PFSK-1 (cell line): ENCODE measurements at regions not wholly inside any gene's neighbourhood (a gene's known extent, or its start where the extent isn't known, plus 50 kb on each side); places are given as distances from the start of the nearest gene placed in this dataset.

Experiments used
- POLR2AphosphoS5 ChIP-seq: IDR thresholded peaks from 2 replicates; pipeline ENCODE4 v1.6.1; 2012; ENCODE audit warnings: low read depth, mild to moderate bottlenecking, control low read depth, low read length, moderate library complexity
- SIN3A ChIP-seq: IDR thresholded peaks from 2 replicates; pipeline ENCODE4 v1.6.1; 2012; ENCODE audit warnings: mild to moderate bottlenecking, low read length, moderate library complexity, borderline replicate concordance; ENCODE audit not compliant: insufficient read depth
- TAF1 ChIP-seq: IDR thresholded peaks from 2 replicates; pipeline ENCODE4 v1.6.1; 2012; ENCODE audit warnings: low read length, control low read depth, borderline replicate concordance; ENCODE audit not compliant: insufficient read depth
- TF ChIP-seq, protein P1 (sequence below), 2 experiments: IDR thresholded peaks; 2 replicates each; pipeline versions ENCODE4 v1.6.1 to v1.8.0; 2011 to 2012; ENCODE audit warnings: low read depth in 2 of 2, low read length in 2 of 2, control low read depth in 1 of 2, inconsistent platforms in 1 of 2, mild to moderate bottlenecking in 1 of 2, moderate library complexity in 1 of 2; ENCODE audit not compliant: insufficient read depth in 1 of 2

DNA sequence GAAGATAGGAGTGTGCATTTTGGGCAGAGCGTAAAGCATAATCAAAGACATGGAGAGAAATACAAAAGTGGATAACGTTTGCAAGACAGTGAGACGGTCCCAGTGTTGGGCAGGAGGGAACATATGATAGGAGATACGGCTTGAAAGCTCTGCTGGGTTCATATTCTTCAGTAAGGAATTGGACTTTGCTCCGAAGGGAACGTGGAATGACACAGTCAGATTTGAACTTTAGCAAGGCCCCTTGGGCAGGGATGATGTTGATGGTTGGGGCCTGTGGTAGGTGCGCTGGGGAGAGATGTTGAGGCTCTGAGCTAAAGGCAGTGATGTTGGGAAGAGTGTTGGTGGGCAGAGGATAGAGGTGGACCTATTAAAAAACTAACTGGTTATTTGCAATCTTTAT lies 143.5 kb upstream of the TBX3 start:
- TF ChIP-seq TAF1 = no peak
- TF ChIP-seq, protein P1, sequence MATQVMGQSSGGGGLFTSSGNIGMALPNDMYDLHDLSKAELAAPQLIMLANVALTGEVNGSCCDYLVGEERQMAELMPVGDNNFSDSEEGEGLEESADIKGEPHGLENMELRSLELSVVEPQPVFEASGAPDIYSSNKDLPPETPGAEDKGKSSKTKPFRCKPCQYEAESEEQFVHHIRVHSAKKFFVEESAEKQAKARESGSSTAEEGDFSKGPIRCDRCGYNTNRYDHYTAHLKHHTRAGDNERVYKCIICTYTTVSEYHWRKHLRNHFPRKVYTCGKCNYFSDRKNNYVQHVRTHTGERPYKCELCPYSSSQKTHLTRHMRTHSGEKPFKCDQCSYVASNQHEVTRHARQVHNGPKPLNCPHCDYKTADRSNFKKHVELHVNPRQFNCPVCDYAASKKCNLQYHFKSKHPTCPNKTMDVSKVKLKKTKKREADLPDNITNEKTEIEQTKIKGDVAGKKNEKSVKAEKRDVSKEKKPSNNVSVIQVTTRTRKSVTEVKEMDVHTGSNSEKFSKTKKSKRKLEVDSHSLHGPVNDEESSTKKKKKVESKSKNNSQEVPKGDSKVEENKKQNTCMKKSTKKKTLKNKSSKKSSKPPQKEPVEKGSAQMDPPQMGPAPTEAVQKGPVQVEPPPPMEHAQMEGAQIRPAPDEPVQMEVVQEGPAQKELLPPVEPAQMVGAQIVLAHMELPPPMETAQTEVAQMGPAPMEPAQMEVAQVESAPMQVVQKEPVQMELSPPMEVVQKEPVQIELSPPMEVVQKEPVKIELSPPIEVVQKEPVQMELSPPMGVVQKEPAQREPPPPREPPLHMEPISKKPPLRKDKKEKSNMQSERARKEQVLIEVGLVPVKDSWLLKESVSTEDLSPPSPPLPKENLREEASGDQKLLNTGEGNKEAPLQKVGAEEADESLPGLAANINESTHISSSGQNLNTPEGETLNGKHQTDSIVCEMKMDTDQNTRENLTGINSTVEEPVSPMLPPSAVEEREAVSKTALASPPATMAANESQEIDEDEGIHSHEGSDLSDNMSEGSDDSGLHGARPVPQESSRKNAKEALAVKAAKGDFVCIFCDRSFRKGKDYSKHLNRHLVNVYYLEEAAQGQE (IDR thresholded peaks at IDR 0.05; ENCODE audit: insufficient read depth in 1 of 2, low read depth in 2 of 2, low read length in 2 of 2) = no peak
- TF ChIP-seq POLR2AphosphoS5 = no peak
- no peak for TF ChIP-seq SIN3A
